ENCODE measurements at regions not wholly inside any gene's neighbourhood (a gene's known extent, or its start where the extent isn't known, plus 50 kb on each side); places are given as distances from the start of the nearest gene placed in this dataset.

DNA sequence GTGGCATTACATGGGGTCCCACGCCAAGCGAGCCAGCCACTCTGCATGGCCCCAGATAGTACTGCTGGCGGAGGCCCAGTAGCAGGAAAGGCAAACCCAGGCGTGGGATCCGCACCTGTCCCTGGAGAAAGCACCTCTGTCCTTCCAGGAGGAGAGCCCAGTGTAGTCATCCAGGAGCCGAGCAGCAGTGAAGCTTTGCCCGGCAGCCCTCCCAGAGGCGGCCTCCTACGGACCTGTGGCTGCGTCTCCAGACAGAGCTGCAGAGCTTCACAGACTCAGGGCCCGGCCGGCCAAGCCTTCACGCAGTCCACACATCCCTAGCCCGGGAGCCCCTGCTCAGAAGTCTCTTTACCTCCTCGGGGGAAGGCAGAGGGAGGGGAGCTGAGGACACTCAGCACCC lies 100.8 kb upstream of the PPP1R26 start:
- POLR2A ChIA-PET: no interaction called here
- no TSS peak for BruUV-seq (replicated peaks)

More for the DNA sequence above, 100.8 kb upstream of the PPP1R26 start:
- peaks cover 0 to 4% of the 10 kb centered on the region in 2 experiments; a peak in 2 of 5 replicates for H3K4me1 ChIP-seq (replicated peaks in 1 of 2; ENCODE audit: control insufficient read depth in 2 of 2, insufficient read depth in 2 of 2, low read length in 2 of 2)
- H3K9me3 ChIP-seq (replicated peaks; ENCODE audit: control insufficient read depth, insufficient read depth, low read depth, low read length): no peaks in the 10 kb centered on the region; the same call in 1 of the 2 replicates
- TF ChIP-seq HNRNPK (IDR thresholded peaks at IDR 0.05; ENCODE audit: low read depth, low read length, poor library complexity, severe bottlenecking) (no peak), KAT2B (IDR thresholded peaks at IDR 0.05; ENCODE audit: low read depth, low read length) (no peak), ETS2 (tag; IDR thresholded peaks at IDR 0.05; ENCODE audit: borderline replicate concordance, poor library complexity, severe bottlenecking) (no peak), CREM (IDR thresholded peaks at IDR 0.05; ENCODE audit: low read depth) (no peak), DMBX1 (CRISPR knock-in tag; IDR thresholded peaks at IDR 0.05; ENCODE audit: borderline replicate concordance) (no peak), HMGN3 (IDR thresholded peaks at IDR 0.05; ENCODE audit: borderline replicate concordance, extremely low read depth, insufficient read length, low read depth, low read length) (no peak), ZNF584 (CRISPR knock-in tag; IDR thresholded peaks at IDR 0.05; ENCODE audit: low read depth) (no peak), NBN (IDR thresholded peaks at IDR 0.05; ENCODE audit: low read depth) (no peak), NR4A1 (CRISPR knock-in tag; IDR thresholded peaks at IDR 0.05) (no peak), NR4A1 (tag; IDR thresholded peaks at IDR 0.05) (no peak), NCOR1 (IDR thresholded peaks at IDR 0.05) (no peak), ETV5 (CRISPR knock-in tag; IDR thresholded peaks at IDR 0.05; ENCODE audit: low read depth) (no peak)
- TF ChIP-seq, protein P1, sequence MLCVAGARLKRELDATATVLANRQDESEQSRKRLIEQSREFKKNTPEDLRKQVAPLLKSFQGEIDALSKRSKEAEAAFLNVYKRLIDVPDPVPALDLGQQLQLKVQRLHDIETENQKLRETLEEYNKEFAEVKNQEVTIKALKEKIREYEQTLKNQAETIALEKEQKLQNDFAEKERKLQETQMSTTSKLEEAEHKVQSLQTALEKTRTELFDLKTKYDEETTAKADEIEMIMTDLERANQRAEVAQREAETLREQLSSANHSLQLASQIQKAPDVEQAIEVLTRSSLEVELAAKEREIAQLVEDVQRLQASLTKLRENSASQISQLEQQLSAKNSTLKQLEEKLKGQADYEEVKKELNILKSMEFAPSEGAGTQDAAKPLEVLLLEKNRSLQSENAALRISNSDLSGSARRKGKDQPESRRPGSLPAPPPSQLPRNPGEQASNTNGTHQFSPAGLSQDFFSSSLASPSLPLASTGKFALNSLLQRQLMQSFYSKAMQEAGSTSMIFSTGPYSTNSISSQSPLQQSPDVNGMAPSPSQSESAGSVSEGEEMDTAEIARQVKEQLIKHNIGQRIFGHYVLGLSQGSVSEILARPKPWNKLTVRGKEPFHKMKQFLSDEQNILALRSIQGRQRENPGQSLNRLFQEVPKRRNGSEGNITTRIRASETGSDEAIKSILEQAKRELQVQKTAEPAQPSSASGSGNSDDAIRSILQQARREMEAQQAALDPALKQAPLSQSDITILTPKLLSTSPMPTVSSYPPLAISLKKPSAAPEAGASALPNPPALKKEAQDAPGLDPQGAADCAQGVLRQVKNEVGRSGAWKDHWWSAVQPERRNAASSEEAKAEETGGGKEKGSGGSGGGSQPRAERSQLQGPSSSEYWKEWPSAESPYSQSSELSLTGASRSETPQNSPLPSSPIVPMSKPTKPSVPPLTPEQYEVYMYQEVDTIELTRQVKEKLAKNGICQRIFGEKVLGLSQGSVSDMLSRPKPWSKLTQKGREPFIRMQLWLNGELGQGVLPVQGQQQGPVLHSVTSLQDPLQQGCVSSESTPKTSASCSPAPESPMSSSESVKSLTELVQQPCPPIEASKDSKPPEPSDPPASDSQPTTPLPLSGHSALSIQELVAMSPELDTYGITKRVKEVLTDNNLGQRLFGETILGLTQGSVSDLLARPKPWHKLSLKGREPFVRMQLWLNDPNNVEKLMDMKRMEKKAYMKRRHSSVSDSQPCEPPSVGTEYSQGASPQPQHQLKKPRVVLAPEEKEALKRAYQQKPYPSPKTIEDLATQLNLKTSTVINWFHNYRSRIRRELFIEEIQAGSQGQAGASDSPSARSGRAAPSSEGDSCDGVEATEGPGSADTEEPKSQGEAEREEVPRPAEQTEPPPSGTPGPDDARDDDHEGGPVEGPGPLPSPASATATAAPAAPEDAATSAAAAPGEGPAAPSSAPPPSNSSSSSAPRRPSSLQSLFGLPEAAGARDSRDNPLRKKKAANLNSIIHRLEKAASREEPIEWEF (CRISPR knock-in tag; IDR thresholded peaks at IDR 0.05): no peak
- in situ Hi-C loops (cut with MboI) (no loop called here), intact Hi-C loops (cut with micrococcal nuclease) (no loop called here)
- no peaks in the 10 kb centered on the region for H3K9me1 ChIP-seq (ENCODE audit: control insufficient read depth, insufficient read depth, low read length)
- H2AFZ ChIP-seq (ENCODE audit: low read depth, low read length): no peak overlapping the region
- no peaks in the 10 kb centered on the region for H3K79me2 ChIP-seq (ENCODE audit: control insufficient read depth, insufficient read depth, low read length)
- no peak overlapping the region for H3K27ac ChIP-seq (ENCODE audit: extremely low read depth, low read depth, low read length)
- no peak overlapping the region for H3K4me2 ChIP-seq (ENCODE audit: insufficient read depth, low read length)
- CTCF ChIA-PET (ENCODE audit: low intra/inter-chr PET ratio): no interaction called here
- H3K9ac ChIP-seq (ENCODE audit: insufficient read depth in 1 of 2, low read depth in 2 of 2, low read length in 2 of 2): no peak overlapping the region; a peak in 1 of 4 replicates
- H3K27me3 ChIP-seq (ENCODE audit: control insufficient read depth in 2 of 2, insufficient read depth in 2 of 2, low read length in 2 of 2): peaks cover 7 to 81% of the 10 kb centered on the region in 2 experiments; a peak in 3 of 5 replicates
- no peak overlapping the region for H3K4me3 ChIP-seq
- ATAC-seq (no peak), DNase-seq (ENCODE audit: extremely low read depth in 1 of 4, low spot score in 3 of 4) (no peak), FAIRE-seq (no peak)
- 0 out of 2 replicates have a peak, but pooled peaks cover 9% of the 10 kb centered on the region for H4K20me1 ChIP-seq (replicated peaks; ENCODE audit: control insufficient read depth, insufficient read depth, low read length)
- H3K36me3 ChIP-seq (ENCODE audit: control insufficient read depth, insufficient read depth, low read length): no peaks in the 10 kb centered on the region
- 4% methylated on average over 13 of the region's 15 CpGs for WGBS (ENCODE audit: insufficient coverage, low coverage, missing lambda C conversion rate)

Data from K562 (cell line).